Keratinocyte (primary cell): ENCODE measurements at regions not wholly inside any gene's neighbourhood (a gene's known extent, or its start where the extent isn't known, plus 50 kb on each side); places are given as distances from the start of the nearest gene placed in this dataset.
"Not testable (repeated sequence)": the region's sequence is repeated elsewhere in the genome, so short reads cannot be mapped to it uniquely, and the experiment has no call there.

Experiments
- CTCF ChIP-seq, 3 experiments: IDR thresholded peaks in 1 of 3; conservative IDR thresholded peaks in 1 of 3; optimal IDR thresholded peaks in 1 of 3; 2 replicates in 2 of 3; 3 replicates in 1 of 3; pipeline versions ENCODE3 to v1.5.1; 2011; ENCODE audit warnings: low read length in 3 of 3, mild to moderate bottlenecking in 3 of 3, moderate library complexity in 2 of 3, control low read depth in 1 of 3, inconsistent platforms in 1 of 3; ENCODE audit not compliant: insufficient read depth in 2 of 3; ENCODE audit errors: extremely low read depth in 1 of 3
- EZH2 ChIP-seq: IDR thresholded peaks from one replicate; pipeline ENCODE4 v1.6.1; 2012; ENCODE audit warnings: inconsistent platforms, mild to moderate bottlenecking, low read length, moderate library complexity

- TF ChIP-seq EZH2; CTCF (optimal IDR thresholded peaks at IDR 0.05 in 1 of 3, IDR thresholded peaks at IDR 0.05 in 1 of 3, conservative IDR thresholded peaks at IDR 0.05 in 1 of 3; ENCODE audit: extremely low read depth in 1 of 3, insufficient read depth in 2 of 3, low read length in 3 of 3): not testable (repeated sequence)
Measured at GRCh38 chr1:157330177-157330576, 192.0 kb upstream of the ETV3 start.
